DMS53 treated with DMSO at 0.1 percent for 48 hours (cell line): ENCODE measurements at regions not wholly inside any gene's neighbourhood (a gene's known extent, or its start where the extent isn't known, plus 50 kb on each side); places are given as distances from the start of the nearest gene placed in this dataset.

ENCODE experiments used
- DNase-seq: peaks from one replicate; lab custom pipeline; 2025; ENCODE audit not compliant: unreplicated experiment; lab: John Stamatoyannopoulos, UW

DNA sequence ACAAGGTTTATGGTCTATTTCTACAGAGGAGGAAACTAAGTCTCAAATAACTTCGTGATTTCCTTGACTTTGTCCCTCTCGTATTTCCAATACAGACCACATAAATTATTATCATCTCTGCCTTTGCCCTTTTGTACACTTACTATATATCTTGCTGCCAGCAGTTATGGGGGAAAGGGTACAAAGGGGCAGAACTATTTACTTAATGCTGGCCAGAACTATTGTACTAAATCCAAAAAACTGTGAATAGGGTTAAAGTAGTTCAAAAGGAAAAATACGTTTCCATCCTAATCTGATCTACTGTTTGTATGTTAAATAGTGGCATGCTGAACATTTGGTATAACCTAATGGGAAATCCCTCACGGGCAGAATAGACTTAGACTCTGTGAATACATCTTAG, 537.3 kb upstream of the SEMA6D start:
- DNase-seq, result no peak

DNA sequence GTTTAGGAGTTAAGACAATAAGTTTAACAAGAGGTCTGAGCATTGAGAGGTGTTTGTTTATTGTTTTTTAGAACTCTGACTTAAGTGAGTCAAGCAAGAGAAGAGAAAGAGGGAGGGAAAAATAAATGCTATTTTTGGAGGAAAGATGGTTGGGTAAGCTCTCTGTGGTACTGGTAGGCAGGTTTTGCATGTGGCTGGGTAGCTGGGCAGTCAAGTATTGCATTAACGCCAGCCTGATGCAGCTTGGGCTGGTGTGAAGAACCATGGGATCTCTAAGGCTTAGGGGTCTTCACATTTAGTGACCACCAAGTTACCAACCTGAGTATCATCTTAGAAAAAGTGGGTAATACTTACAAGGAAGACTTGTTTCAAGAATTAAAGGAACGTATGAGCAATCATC, 534.5 kb upstream of the SEMA6D start:
- DNase-seq, result no peak

DNA sequence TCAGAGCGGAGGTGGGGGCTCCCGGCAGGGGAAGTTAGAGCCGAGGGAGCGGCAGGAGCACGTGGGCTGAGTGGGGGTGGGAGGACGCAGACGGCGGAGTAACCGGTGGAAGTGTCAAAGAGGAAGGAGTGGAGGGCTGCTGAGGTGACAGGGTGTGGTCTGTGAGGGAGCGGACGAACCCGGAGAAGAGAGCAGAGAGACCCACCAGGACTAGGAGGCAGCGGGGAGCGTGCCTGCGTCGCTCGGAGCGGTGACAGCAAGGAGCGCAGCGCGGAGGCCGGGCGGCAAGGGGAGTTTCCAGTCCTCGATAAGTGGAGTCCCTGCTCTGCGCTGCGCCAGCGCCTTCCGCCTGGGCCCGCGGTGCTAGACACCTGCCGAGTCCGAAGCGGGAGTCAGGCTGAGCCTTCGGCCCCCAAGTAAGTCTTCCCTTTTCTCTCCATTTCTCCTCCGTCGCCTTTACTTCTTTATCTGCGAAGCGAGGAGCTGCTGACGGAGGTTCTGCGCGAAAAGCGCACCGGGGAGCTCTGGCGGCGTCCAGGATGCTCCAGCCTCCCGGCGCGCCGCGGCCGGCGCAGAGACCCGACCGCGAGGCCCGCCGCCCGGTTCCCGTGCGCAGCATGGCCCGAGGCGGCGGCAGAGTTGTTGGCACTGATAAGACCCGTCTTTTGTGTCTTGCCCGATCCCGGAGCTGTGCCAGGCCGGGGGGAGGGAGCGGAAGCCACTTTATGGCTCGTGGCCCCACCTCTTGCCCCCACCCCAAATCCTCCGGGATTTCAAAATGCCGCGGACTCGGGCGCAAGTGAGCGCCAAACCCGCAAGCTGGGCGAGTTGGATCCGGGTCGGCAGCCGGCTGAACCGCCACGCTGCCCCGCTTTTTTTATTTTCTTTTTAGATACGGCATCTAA, 533.0 kb upstream of the SEMA6D start:
- DNase-seq, result peak; percentile 35

DNA sequence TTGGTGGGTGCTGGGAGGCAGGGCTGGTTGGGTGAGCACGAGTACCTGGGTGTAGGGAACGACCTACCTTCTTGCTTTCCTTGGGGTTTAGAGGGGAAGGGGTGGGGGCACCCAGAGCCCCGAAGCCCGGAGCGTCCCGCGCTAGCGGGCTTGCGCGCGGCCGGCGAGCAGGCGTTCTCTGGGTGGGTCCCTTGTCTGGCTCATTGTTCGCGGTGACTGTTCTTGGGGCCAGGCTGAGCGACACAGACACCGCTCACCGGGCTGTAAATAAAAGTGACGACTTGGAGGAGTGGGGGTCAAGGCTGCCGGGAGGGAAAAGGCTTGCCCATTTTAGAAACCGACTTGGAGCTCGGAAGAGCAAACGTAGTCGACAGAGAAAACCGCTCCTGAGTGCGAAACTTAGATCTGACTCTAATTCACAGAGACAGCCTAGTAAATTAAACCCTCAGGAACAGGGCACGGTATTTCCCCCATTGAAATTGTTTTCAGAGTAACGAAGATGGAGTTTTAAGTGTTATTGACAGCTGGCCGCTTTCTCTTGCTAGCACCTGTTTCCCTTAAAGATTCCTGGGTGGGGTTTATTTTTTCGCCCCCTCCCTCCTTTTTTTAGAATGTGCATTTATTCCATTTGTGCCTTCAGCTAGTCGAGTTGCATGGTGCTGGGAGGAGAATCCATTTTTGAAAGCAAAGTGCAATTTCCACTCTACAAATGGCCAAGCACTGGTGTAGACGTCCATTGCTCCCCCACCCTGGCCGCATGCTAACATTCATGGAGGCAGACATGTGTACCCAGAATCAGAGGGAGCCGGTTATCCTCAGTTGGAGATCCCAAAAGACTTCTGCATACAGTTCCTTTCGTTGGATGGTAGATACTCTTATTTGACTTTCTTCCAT, 532.1 kb upstream of the SEMA6D start:
- DNase-seq, result peak; percentile 22

DNA sequence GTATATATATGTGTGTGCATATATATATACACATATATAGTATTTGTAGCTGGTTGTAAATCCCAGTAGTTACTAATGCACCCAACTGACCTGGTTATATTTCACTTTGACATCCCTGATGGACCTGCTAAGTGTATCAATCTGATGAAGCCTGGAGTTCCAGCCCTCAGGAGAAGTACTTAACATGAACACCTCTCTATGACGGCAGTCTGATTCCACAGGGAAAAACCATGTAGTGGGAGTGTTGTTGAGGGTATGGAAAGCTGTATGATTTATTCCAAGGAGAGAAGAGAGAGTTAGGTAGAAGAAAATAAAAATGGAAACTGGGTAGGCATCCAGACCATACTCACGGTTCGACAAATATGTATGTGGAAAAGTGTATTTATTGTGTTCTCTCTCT, 531.2 kb upstream of the SEMA6D start:
- no peak for DNase-seq

DNA sequence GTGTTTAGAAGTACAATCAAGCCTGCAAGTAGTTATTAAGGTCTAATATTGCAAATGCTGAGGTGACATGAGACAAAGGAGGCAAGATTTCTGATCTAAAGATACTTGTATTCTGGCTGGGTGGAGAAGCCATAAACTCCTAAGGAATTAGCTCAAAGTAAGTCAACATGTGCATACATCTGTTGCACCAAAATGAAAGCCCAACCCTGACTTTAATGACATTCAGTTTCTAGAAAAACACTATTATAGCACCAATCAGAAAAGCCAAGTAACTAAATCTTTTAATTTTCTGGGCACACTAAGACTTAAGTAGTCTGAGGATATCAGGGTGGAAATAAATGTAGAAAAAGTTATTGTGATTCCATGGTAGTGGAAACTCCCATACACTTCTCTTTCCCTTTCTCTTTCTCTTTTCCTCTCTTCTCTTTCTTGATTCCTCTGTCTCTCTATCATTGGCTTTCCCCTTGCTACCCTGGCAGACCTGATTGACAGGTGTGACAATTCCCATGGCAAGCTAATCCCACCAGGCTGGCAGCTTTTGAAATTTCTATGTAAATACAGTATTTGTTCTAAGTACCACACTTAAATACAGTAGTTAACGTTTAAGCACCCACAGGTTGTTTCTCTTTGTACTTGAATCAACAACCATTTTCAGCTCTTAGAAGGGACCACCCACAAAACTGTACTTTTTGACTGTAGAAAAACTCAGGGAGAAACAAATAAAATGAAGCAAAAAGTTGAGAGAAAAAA, 528.4 kb upstream of the SEMA6D start:
- peak; percentile 45 for DNase-seq

DNA sequence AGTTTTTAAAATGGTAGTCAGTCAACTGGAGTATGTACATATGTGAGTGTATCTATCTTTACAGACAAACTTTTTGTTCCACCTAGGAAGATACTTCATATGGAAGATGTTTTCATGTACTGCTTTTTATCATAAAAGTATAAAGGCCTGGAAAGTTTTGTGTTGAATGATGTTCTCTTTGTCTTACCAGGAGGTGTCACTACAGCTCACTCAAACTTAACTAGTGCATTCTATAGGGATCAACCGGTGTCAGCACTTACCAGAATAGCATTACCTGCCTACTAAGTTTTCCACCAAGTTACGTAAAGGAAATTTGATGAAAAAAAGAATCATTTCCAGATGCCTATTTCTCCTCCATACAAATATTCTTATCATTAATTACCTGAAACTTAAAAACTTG, 522.6 kb upstream of the SEMA6D start:
- DNase-seq, result peak; percentile 22

DNA sequence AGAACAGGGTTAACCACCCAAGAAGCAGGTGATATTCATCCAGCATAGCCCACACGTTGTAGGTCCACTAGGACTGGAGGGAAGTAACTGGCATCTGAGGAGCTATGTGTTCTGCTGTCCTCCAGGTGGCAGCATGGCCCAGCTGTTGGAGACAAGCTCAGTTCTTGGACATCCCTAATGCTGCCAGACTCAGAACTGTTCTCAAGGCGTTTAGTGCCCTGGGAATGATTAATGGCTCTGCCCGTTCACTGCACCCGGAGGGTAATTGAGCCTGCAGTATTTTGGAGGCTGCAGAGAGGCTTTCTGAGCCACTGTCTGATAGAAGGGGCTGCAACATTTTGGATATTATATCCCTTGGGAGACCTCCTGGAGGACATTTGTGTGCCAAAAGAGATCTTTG, 521.3 kb upstream of the SEMA6D start:
- DNase-seq, result peak; percentile 69

DNA sequence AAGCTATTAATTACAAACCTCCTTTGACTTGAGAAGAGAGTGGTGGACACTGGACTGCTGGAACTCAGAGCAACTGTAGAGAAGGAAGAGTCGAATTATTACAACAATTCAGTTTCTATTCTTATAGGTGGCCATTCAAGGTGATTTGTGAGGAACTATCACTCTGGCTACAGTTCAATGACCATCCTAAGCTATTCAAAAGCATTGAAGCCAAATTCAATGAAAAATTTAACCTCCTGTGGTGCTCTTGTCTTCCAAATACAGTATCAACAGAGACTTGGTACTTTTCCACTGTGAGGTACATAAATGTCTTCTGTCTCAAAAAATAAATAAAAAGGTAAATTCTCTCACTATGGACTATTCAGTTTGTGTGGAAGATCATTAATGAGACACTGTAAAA, 513.3 kb upstream of the SEMA6D start:
- DNase-seq, result no peak

DNA sequence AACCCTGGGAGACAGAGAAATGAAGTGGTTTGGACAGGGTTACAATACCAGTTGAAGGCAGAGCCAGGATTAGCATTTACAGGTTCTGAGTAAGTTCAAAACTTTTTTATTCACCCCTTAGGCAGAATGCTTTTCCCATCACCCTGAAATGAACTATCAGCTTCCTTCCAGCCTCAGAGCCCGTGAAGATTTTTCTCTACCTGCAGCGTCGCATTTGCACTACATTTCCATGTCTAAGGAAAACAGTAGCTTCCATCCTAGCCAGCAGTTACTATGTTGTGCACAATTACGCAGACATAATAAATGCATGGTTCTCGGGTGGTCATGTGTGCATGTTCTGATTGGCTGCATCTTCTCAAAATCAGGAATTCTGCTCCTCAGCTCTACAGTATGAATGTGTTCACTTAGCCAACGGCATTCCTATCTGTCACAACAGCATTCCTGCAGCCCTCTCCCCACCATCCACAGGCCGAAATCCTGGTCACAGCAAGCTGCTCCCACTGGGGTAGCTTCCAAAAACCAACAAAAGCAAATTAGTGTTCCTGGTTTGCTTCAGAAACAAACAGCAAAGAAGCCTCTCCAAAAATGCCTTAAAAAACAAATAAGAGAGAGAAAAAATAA, 510.8 kb upstream of the SEMA6D start:
- no peak for DNase-seq

DNA sequence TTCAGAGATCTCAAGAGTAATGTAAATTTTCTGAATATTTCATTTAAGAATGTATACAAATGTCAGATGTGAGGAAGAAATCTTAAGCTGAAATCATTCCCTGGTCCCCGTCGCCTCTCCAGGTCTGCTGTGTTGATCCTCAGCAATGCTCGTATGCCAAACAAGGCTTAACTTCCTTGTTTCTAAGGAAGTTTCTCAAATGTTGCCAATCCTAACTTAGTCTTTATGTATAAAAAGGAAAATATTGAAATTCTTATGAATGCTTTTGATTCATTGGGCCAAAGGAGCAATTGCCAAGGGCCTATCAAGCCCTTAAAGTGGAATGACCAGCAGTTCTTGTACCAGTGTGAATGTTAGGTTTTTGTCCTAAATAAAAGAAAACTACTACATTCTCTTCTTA, 507.7 kb upstream of the SEMA6D start:
- DNase-seq, result no peak

DNA sequence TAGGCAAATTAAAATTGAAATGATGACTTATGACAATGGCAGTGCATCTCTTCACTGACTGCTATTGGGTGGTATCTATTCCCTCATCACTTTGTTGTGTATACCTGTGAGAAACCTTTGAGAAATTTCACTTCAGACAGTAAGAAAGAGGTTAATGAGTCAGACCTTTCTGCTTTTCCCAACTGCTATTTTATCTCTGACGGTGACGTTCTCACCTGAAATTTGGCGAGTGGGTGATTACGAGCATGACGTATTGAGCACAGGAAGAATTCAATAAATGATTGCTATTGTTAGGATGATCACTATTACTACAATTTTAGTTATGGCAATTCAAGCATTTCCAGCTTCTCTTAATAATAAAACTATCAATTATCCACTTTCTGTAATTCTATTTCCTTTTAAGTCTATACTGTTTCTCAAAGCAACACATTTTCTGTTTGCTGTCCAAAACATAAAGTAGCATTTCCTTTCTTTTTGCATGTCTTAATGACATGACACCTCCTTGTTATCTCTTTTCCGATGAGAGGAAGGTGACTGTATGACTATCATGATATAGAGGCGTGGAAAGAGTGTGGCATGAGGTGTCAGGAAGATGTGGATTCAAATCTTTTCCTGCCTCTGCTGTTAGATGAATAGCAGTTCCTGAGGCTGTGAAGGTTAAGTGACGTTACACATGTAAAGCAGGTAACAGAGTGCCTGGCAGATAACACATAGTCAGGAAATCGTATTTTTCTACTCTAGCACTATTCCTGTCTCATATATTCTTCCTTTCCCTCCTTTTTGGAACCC, 504.9 kb upstream of the SEMA6D start:
- no peak for DNase-seq

DNA sequence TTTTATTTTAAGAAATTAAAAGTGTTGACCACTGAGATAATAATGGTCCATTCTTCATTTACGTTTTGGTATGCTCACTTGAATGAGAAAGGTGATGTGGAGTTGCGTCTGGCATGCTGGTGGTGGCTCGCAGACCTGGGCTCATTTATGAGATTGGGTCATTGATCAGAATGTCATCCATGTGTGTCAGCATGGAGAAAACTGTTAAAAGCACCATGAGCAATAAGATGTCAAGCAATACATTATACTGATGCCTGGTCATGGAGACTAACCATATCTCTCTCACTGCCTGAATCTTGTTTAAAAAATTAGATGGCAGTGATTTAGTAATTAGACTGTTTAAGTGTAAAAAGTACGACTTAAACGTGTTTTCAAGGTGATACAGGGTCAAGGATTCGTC, 503.4 kb upstream of the SEMA6D start:
- no peak for DNase-seq

DNA sequence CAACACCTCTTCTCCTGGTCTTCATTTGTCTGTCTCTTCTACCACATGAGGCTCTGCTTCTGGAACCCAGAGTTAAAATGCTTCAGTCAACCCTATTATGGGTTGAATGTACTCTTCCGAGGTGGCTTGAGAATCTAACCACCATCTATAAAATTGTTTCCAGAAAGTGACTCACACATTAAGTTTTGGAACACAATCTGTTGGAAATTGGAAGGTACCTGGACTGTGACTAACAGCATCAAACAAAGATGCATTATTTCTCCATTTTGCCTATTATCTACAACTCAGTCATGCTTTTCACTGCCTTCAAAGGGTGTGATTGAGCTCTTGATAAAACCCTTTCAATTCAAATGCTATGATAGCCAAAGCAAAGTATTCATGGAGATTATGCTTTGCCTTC, 499.0 kb upstream of the SEMA6D start:
- DNase-seq, result no peak

DNA sequence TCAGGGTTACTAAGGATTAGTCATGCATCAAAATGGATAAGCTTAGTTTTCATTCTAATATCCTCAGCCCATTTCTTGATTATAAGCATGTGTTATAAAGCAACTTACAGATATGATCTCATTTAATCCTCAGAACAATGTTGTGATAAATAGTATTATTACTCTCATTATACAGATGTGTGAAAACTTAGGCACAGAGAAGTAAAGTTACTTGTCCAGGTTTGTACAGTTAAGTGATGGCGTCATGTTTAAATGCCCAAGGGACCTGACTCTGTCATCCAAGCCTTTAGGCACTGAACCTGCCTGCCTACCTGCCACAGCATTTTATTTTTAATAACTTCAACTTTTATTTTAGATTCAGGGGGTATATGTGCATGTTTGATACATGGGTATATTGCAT, 472.9 kb upstream of the SEMA6D start:
- no peak for DNase-seq

DNA sequence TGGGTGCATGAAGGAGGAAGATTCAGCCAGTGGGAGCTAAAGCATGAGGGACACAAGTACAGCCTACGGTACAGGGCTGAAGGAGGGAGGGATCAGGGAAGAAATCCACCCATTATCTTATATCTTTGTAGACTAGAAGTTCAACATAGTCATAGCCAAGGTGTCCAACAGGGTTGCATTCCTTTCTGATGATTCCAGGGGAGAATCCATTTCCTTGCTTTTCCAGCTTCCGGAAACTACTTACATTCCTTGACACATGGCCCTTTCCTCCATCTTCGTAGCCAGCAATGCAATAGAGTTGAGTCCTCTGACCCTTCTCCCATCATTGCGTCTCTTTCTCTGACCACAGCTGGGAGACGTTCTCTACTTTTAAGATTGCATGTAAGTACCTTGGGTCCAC, 471.0 kb upstream of the SEMA6D start:
- DNase-seq, result no peak

DNA sequence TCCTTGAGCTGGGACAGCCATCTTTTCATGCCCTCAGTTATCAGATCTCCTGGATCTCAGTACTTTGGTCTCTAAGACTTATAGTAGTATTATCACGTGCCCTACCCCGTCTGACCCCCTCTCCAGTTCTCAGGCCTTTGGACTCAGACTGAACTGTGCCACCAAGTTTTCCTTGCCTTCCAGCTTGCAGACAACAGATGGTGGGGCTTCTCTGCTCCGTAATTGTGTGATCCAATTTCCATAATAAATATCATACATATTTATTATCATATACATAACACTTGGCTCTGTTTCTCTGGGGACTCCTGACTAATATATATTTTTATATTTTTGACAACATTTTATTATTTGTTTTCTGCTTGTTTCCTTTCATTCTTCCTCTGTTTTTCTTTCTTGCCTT, 458.8 kb upstream of the SEMA6D start:
- no peak for DNase-seq

DNA sequence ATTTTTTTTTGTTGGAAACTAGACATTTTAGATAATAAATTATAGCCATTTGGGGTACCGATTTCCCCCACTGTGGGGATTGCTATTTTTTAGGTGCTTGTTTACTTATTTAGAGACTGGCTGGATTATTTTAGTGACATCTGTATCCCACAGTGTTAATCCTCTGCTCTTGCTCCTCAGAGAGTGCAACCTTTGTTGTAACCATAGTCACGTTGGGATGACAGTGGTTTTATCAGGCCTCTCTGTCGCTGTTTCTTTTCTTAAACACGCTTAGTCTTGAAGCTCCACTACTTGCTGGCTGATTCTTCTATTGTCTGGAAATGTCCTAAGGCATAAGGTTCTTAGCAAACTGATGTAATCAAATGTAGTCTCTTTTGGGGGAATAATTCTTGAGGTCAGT, 451.6 kb upstream of the SEMA6D start:
- no peak for DNase-seq

DNA sequence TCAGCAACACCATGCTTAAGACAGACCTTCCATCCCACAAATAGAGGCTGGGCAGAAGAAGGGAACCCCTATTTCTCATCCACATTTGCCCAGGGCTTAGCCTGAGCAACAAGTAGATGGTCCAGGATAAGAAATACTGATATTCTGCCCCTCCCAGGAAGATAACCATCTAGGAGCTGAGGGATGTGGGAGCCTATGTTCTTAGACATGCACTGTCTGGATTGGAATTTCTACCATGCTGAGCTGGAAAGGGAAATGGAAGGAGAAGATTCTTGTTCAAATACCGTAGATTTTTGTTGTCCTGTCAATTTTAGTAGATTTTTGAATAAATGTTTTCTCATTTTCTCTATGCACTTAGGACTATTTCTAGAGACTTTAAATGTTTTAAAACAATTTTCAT, 450.7 kb upstream of the SEMA6D start:
- no peak for DNase-seq

DNA sequence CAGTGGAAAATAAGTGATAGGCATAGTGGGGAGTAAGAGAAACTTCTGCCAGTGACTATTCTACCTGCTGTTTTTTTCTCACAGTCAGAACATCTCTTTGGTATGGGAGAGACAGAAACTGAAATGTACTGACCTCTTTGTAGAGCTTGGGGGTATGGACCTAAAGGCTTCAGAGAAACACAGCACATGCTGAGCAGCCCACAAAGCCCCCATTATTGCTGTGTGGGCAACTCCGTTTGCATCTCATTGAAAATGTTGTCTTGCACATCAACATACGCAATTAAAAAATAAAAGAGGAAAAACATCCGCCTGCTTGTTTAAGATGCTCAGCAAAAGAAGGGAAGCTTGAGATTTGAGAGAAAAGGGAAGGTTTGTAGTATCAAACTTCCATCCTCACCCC, 443.4 kb upstream of the SEMA6D start:
- no peak for DNase-seq
